ENCODE measurements at regions not wholly inside any gene's neighbourhood (a gene's known extent, or its start where the extent isn't known, plus 50 kb on each side); places are given as distances from the start of the nearest gene placed in this dataset.

GRCh38 chr5:125630237-125630636 is 793.0 kb upstream of the GRAMD2B start:
- TF ChIP-seq CTCF (conservative IDR thresholded peaks at IDR 0.05) = no peak
- H3K27ac ChIP-seq = no peak overlapping the region

GRCh38 chr5:125633523-125633922 is 789.7 kb upstream of the GRAMD2B start:
- no peak overlapping the region for H3K27ac ChIP-seq
- TF ChIP-seq CTCF (conservative IDR thresholded peaks at IDR 0.05) = no peak

DNA sequence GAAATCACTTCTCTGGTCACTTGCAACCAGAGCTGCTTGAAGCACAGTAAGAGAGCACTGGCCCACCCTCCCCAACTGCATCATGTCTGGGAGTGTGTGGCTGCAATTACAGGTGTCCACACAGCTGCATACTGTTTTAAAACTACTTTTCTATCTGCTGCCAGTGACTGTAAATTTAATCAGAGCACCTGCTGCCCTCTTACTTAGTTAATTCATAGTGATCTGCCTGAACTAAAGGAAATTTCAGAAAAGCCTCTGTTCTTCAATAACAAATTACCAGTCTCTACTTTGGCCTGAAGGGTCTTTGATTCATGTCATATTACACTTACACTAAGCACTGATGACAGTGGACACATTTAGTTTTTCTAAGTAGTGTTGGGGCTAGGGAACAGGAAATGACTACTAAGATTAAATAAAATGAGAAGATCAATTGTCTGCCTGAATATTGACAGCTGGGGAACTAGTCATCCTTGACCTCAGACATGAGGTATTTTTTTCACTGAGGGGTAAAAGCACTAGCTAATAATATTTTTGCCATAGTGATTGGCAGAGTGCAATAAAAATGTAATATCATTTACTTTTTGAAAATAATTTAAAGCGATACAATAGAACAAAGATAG is 788.9 kb upstream of the GRAMD2B start:
- TF ChIP-seq CTCF (conservative IDR thresholded peaks at IDR 0.05) = no peak
- H3K27ac ChIP-seq = no peak overlapping the region

- no peak overlapping the region for H3K27ac ChIP-seq
- no peak for TF ChIP-seq CTCF (conservative IDR thresholded peaks at IDR 0.05)
These were observed 783.4 kb upstream of the GRAMD2B start for GRCh38 chr5:125639858-125640257.

DNA sequence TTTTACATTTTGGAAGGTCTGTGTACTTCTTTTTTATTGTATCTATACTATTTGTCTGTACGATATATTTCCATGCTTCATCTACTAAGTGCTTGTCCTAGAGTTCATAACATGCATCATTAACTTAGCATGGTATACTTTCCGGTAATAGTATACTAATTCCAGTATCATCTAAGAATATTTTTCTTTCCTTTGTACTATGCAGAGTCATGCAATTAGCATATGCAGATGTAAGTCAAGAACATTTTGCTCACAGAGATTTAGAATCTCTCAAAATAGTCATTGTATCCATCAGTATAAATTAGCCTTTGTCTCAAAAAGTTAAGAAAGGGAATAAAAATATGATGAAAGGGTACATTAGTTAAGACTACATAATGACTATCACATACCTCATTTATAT is 770.4 kb upstream of the GRAMD2B start:
- no peak for TF ChIP-seq CTCF (conservative IDR thresholded peaks at IDR 0.05)
- H3K27ac ChIP-seq = no peak overlapping the region

GRCh38 chr5:125654392-125654791 is 768.8 kb upstream of the GRAMD2B start:
- no peak for TF ChIP-seq CTCF (conservative IDR thresholded peaks at IDR 0.05)
- H3K27ac ChIP-seq = no peak overlapping the region

- no peak for TF ChIP-seq CTCF (conservative IDR thresholded peaks at IDR 0.05)
- H3K27ac ChIP-seq = no peak overlapping the region
These were observed 768.1 kb upstream of the GRAMD2B start for GRCh38 chr5:125655156-125655555.

Data from VCaP (cell line).